8988T (cell line): ENCODE measurements at regions not wholly inside any gene's neighbourhood (a gene's known extent, or its start where the extent isn't known, plus 50 kb on each side); places are given as distances from the start of the nearest gene placed in this dataset.
"Not testable (repeated sequence)": the region's sequence is repeated elsewhere in the genome, so short reads cannot be mapped to it uniquely, and the experiment has no call there.

Experiments
- DNase-seq: peaks from one replicate; pipeline ENCODE4 v3.0.0; 2011

DNA sequence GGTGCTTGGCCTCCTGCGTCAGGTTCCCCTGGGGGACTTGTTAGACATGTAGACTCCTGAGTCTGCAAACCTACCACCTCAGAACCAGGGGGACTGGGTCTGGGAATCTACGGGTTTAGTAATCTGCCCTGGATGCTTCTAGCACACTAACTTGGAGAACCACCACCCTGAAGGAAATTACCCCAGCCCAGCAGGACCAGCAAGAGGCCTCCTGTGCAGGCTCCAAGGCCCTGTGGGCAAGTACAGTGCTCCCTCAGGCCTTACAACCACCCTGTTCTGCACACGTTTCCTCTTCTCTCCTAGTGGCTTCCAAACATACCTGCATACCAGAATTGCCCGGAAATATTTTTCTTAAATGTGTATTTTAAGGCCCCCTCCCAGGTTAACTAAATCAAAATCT lies 423.0 kb downstream of the FUT8 start:
- DNase-seq, result no peak

DNA sequence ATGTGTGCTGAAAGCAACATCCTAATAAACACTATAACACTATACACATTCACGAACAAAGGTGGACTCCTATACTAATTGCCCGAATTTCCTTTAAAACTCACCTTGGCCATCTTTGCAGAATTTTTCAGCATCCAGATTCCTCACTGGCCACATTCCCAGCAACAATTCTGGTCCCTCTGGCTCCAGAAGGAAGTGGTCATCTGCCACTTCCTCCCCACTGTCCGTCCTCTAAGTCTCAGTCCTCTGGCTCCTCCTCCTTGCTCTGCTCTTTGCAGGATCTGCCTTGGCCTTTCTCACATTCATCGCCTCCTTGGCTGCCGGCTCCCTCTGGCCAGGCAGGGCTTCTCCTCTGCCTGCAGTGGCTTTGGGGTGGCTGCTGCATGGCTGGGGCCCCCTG lies 426.0 kb downstream of the FUT8 start:
- DNase-seq, result no peak

DNA sequence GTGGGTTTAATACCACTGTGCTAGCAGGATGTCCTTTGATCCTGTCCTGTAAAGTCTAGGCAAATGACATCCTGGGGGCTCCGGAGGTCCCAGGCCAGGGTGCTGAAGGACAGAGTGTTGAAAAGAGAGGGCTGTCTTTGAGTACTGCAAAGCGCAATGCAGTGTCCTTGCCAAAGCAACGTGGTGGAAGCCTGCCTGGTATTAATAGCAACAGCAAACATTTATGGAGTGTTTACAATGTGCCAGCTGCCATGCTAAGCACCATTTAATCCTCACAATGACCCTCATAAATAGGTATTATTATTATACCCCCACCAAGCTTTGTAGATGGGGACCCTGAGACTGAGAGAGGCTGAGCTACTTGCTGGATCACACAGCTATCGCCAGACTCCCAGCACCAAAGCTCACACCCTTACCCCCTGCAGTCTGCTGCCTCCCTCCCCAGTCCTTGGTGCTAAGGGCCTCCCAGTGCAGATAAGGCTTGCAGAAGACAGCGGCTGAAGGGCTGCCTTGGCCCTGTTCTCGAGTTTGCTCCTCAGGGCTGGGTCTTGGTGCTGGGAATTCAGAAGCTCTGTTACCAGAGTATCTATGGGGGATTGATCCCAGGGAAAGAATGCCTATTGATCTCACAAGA lies 427.7 kb downstream of the FUT8 start:
- DNase-seq, result no peak

DNA sequence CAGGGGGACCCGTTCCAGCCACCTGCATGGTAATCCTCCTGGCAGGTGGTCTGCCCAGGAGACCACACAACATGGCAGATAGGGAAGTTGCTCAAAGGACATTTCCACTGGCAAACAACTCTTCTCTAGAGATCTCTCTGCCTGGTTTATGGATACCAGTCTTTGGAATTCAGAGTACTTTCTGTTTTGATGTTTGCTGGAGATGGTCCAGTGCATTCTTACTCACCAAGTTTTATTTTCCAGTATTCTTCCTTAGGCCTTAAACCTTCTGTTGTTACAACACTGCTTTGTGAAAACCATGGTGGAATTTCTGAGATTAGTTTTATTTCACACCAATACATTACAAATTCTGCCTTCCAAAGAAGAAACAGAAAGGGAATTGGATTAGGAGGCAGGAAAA lies 428.3 kb downstream of the FUT8 start:
- no peak for DNase-seq

DNA sequence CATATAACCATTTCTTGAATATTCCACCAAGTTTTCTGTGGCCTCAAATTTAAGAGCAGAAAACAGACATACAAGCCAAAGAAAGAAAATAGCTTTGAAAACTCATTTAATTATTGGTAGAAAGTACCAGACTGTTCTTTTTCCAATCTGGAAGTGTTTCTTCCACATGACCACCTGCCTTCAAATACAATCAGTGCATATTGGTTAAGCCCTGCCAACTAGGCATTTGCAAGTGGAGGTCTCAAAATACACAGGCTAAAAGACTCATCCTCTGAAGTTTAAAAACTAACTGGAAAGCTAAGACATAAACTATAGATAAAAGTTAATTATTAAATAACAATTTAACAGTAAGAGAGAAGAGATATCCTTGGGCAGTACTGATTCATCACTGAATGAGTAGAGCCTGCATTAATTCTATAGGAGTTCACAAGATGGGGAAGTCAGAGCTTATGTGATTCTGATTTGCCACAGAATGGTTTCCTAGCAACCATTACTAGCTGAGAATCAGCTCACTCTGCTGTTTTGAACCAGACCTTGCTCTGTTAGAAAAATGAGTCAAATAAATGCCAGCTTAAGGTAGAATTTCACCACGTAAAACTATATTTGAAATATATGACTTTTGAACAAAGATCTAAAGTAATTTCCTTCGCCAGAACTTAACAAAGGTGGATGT lies 433.8 kb downstream of the FUT8 start:
- no peak for DNase-seq

DNA sequence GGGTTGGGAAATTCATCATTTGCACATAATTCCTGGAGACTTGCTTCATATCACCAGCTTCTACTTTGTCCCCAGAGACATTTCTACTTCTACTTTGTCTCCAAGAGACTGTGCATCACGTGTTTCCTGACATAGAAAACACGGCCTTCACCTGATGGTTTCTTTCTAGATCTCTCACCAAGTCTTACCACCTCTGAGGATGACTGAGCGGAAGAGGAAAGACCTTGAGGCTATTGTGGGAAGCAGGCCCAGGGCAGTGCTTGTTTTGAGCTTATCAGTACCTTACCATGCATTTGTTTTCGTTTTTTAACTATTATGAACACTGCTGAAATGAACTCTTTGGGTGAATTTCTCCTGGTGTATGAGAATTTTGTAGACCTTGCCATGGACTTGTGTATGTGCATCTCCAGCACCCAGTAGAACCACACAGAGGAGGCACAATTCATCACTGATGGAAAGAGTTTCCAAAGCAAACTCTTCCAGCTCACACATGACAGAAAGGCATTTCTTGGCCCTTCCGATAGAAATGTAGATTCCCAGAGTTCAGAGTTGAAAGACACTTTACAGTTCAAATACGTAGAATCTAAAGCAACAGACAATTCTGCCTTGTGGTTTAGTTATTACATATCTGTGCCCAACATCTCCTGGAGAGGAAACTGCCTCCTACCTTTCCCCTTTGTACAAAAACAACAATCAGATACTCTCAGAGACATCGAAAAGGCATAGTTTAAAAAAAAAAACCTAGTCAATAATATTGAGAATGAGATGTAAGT lies 434.7 kb downstream of the FUT8 start:
- no peak for DNase-seq

DNA sequence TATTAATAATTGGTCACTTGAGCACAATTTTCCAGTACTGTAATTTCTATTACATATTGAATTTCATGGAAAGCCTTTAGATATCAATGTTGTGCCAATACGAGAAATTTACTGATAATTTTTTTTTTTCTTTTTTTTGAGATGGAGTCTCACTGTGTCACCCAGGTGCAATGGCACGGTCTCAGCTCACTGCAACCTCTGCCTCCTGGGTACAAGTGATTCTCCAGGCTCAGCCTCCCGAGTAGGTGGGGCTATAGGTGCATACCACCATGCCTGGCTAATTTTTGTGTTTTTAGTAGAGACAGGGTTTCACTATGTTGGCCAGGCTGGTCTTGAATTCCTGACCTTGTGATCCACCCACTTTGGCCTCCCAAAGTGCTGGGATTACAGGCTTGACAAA lies 435.4 kb downstream of the FUT8 start:
- DNase-seq, result not testable (repeated sequence)

DNA sequence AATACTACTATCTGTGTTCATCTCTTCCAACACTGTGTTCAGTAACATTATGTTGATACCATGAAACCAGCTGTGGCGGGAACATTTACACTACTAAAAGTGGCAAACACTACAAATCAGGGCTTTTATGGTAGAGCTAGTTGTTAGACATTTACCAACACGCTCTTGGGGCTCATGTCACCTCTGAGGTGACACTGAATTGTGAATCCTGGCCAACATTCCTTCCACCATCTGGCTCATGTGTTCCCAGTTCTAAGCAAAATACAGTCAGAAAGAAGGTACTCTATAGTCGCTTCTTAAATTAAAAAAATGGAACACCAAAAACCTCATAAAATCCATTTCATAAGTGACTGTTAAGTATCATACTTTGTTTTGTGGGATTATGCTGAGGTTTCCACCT lies 436.6 kb downstream of the FUT8 start:
- DNase-seq, result no peak

DNA sequence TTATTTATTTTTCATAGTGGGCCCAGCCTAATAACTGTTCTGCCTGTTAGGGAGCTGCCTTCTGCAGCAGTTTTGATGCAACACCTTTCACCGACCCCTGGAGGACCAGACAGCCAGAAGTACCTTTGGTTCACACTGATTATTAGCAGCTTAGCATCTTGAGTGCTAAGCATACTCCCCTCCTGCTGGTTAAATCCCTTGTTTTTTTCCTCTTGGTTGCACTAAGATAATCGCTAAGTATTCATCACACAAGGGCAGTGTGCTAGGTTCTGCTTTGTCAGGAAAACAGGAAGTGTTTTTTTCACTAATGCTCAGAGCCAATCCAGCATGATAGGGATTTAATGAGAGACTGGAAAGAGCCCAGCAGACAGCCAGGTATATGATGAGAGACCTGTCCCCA lies 437.0 kb downstream of the FUT8 start:
- DNase-seq, result no peak

DNA sequence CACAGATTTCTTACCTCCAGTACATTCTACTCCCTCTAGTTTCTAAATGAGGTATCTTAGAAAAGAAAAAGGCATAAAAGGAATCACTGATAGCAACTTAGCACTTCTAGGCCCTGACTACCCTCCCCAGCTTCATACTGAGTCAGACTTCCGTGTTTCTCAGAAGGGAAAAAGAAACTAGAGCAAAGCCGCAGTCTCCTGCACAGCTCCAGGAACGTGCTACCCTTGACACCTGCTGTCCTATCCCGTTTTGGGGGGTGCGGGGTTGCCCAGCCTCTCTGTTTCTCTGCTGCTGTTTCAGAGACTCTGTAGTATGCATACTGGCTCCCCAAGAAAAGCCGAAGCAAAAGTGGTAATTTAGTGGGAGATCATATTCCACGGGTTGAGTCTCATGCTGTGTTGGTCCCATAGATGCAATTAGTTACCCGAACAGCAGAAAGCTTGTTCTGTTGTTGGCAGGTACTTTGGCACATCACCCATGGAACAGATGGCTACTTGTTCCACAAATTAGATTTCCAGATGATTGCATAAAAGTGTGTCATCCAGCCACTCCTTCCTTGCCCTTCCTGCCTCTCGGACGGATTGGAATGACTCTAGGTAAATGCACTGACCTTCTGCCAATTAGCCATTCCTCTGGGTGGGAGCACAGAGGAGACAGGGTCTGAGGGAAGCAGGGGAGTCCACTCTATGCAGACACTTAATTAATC lies 438.1 kb downstream of the FUT8 start:
- no peak for DNase-seq

DNA sequence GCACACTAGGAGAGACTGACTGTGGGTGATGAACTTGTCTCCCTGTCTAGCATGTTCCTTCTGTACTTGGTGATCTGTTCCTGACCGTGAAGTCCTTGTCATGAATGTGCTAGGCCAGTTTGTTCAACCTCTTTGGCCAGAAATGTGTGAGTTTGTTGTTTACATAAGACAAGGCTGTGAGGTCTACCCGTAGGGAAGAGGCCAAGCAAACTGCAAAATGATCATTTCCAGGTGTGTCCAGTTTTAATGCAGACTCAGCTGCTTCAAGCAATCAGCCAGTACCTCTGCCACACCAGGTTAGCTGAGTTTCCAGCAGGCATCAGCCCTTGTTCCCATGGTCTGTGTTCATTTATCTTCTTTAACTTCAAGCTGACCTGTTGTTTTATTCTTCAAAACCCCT lies 440.2 kb downstream of the FUT8 start:
- DNase-seq, result no peak

DNA sequence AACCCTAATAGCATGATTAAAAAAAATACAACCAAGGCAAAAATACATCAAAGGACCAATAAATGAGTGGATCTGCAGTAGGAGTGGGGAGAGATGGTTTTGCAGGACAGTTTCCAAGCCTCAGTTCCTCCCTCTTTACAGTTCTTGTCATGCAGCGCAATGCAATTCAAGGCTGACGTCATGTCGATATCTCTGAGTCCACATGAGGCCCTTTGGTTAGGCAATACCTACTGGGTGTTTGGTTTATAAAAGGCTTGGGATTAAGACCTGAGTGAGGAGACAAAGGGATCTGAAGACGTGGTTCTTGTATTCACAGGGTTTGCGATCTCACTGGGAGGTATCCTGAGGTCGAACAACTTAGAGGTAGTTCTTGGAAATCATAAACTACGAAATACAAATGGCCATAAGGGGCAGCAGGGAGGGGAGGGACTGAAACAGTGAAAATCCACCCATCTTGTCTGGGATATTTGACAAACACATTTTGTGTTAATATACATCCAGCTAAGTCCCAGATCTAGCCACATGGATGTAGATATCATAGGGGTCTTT lies 441.0 kb downstream of the FUT8 start:
- DNase-seq, result no peak

DNA sequence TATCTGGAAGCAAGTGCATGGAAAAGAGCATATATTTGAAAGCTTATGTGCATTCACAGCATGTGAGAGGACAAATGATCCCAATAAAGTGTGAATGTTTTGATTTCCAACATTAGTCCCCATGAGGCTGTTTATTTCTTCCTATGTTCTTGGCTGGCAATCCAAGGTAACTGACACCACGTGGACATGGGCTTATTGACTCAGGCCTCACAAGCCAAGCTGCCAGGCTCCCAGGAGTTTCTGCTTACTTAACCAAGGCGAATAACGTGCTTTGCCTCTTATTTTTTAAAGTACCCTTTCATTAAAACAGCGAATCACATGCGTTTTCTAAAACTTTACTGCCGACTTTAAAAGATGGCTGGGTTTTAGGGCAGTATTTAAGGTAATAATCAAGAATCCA lies 441.7 kb downstream of the FUT8 start:
- DNase-seq, result no peak

DNA sequence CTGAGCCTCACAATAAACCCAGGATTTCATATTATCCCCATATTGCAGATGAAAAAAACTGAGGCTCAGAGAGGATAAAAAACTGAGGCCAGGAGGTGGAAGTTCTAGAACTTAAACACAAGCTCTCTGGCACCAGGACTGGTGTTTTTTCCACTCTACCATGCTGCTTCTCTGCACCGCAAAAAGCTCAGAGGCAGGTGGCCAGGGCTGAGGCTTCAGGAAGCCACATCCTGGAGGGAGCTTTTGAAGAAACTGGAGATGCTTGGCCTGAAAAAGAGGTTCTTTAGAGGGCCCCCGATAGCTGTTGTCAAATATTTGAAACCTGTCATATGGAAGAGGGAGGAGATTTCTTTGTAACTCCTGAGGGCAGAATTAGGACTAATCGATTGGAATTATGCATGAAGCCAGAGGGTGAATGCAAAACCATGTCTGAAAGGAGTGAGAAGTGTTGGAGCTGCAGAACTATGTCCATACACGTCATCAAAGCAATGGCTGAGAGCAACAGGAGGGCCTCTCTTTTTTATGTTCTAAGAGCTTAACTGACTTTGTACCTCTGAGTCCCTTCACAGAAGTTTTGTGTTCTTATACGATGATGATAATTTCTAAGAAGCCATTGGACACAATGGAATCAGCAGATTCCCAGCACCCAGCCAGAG lies 448.6 kb downstream of the FUT8 start:
- DNase-seq, result no peak

DNA sequence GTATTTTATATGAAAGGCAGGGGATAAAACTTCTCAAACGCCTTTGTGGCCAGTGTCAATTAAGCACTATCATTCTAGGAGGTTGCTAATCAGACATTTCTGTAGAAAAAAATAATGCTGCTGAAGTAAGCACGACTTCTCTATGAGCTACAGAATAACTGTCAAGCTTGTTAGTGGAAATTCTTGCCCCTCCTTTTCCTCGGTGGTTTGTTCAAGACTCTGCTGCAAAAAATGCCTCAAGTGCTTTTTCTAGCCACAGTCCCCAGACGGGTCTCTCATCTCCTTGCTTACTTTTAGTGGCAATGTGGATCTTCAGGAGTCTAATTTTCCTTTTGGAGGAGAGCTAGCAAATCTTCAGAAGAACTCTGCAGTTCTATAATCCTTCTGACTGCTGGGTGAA lies 452.0 kb downstream of the FUT8 start:
- no peak for DNase-seq

DNA sequence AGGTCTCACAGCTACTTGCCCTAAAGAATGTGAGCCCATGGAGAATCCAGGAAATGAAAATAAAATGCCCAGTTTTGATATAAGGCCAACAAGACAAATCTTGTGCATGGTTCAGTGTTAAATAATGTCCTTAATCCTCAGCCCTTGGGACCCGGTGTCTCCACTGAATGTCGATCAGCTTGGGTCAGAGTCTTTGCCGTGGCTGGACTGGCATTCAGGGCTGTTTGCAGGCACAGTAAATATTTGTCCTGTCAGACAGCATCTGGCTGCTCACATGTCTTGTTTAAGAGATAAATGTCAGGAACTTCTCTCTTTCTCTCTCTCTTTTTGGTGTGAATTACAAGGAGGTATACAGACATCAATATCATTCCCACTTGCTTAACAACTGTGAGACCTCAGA lies 452.5 kb downstream of the FUT8 start:
- DNase-seq, result no peak

DNA sequence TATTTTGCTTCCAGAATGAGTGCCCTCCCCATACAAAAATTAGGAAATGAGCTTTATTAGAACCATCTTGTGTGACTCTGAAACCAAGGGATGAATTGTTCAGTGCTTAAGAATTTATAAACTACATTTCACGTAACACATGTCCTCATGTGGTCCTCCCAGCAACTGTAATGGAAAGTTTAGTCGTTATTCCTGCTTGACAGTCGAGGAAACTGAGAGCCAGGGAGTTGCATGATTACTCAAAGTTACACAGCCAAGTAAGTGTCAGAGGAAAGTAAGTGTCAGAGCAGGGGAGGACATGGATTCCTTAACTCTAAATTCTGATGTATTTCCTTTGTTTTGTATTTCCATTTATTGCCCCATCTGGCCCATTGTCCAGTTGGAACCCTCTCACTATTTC lies 453.9 kb downstream of the FUT8 start:
- no peak for DNase-seq

DNA sequence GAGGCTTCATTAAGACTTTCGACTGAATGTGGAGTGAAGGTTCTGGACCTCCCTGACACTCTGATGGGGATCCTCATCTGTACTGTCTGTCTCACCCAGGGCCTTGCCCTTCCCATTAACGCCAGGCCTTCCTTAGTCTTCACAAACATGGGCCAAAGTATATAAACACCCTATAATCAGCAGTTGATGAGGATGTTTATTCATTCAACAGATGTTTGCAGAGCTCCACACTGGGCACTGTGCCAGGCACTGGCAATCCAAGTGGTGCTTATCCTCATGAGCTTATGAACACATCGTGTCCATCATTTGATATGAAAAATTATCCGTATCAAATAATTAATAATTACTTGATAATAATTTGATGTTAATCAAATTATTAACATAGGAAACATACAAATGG lies 454.4 kb downstream of the FUT8 start:
- DNase-seq, result no peak

DNA sequence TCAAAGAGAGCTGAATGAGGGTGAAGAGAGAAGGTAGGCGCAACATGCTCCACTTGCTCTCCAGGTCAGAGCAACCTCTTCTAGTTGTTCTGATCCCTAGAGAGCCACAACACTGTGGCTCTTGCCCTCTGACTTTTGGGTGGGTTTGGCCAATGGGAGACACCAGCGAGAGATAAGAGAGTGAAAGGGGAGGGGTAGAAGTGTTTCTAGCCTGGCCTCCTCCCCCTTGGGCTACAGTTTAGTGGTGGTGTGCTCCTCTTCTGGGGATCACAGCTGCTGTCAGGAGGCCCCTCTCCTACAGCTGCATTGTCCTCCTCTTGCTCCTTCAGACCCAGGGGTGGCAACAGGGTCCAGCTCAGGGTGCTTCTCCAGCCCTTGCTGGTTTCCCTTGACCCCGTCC lies 454.8 kb downstream of the FUT8 start:
- no peak for DNase-seq

DNA sequence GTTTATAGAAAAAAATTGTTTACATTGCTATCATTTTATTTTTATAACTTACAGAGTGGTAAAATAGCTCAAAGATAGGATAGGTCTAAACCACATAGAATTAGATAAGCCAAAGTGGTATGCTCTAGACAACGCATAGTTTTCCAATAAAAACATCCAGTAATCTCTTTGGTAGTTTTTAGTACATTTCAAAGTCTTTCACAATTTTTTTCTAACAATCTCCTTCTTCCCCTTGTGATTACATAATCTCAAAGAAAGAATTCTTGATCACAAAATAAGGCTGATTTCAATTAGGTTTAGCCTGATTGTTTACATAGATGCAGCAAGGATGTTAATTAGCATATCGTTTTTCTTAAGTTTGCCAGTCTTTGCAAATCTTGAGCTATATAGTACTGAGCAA lies 460.0 kb downstream of the FUT8 start:
- DNase-seq, result no peak

DNA sequence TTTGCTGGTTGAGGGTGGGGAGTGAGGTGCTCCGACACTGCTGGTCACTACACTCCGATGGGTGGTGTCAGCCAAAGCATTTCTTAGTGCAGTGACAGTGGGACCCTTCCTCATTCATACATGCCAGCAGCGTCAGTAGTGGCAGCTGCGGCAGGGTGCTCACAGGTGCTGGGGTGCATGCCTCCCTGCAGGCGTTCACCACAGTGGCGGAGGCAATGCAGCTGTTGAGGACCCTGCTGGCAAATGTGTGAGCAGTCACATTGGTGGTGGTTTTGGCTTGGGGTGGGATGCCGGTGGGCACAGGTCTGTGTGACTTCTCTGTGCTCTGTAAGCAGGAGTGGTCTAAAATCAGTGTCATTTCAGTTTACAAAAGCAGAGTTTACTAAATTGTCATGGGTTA lies 464.6 kb downstream of the FUT8 start:
- no peak for DNase-seq

DNA sequence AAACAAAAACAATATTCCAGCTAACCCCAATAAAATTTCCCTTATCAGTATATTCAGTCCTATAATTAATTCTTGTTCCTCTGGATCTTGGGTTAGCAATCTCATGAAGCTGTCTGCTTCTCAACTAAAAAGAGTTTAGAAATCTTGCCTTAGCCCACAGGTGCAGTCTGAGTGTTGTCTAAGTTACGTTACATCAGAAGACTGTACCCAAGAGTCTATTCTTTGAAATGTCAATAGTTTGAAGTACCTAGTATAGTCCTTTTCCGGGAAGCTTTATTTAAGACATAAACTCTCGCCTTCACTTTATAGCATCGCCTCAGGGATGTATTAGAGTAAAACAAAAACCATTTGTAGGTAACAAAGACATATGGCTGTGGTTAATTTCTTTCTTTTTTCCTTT lies 465.1 kb downstream of the FUT8 start:
- no peak for DNase-seq

DNA sequence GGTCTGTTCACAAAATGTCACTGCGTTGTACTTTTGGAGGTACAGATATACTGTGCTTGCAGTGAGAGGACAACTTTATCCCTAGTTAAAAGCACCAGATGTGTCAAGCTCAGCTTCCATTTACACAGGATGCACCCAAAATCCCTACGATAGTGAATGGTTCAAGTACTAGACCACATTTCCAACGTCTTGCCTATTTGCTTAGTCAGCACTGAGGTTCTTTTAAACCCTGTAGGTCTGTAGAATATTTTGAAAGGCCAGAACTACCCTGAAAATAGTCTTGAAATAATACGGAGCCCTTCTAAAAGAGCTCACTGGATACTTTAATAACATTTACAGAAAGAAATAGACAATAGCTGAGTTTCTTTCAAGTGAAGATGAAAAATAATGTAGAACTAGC lies 466.1 kb downstream of the FUT8 start:
- no peak for DNase-seq
